Gastrocnemius medialis (tissue), 4 donors: ENCODE measurements at regions not wholly inside any gene's neighbourhood (a gene's known extent, or its start where the extent isn't known, plus 50 kb on each side); places are given as distances from the start of the nearest gene placed in this dataset.

Experiments used
- POLR2A ChIP-seq, 2 donors: fragments of 450-650 bp; IDR thresholded peaks; one replicate each; pipeline ENCODE4 v1.6.1; 2017; ENCODE audit warnings: antibody characterized with exemption in 2 of 2, mild to moderate bottlenecking in 2 of 2, moderate library complexity in 2 of 2
- TF ChIP-seq, protein P1 (sequence below), 5 experiments: fragments of 450-650 bp in 3 of 5; fragments of 200-600 bp in 2 of 5; sonication (generic) in 2 of 5; IDR thresholded peaks in 4 of 5; conservative IDR thresholded peaks in 1 of 5; 1 replicate in 4 of 5; 2 replicates in 1 of 5; pipeline ENCODE4 v1.5.1; 2016 to 2019; ENCODE audit warnings: antibody characterized with exemption in 5 of 5, mild to moderate bottlenecking in 3 of 5, moderate library complexity in 3 of 5

DNA sequence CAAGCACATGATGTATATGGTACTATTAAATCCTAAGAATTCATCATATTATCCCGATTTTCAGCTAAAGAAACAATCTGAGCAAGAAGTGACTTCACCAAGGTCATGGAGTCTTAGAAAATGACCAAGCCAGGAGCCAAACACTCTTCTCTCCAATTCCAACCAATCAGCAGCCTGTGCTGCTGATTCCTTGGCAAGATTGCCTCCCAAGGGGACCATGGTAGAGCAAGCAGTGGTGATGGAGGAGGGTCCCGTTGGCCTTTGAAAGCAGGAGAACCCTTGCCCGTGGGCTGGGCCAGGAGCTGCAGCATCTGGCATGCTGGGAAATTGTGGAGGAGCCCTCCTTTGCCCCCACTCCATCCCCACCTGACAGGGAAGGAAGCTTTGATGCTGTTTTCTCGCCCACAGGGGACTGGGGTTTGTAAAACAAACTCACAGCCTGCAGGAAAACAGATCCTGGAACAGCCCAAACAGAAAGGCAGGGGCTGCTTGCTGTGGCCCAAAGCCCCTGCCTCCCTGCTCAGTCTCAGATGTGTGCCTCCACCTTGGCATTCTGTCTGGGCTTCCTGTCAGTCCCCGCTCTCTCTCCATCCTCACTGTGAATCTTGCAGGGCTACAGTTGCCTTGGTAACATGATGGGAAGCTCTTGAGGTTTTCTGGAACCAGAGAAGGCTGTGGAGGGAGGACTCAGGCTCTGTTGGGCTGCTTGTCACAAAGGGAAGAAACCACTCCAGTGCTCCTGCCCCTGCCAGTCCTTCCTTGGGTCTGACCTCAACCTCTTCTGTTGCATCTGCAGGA is 70.8 kb upstream of the HSPA9 start:
- TF ChIP-seq, protein P1, sequence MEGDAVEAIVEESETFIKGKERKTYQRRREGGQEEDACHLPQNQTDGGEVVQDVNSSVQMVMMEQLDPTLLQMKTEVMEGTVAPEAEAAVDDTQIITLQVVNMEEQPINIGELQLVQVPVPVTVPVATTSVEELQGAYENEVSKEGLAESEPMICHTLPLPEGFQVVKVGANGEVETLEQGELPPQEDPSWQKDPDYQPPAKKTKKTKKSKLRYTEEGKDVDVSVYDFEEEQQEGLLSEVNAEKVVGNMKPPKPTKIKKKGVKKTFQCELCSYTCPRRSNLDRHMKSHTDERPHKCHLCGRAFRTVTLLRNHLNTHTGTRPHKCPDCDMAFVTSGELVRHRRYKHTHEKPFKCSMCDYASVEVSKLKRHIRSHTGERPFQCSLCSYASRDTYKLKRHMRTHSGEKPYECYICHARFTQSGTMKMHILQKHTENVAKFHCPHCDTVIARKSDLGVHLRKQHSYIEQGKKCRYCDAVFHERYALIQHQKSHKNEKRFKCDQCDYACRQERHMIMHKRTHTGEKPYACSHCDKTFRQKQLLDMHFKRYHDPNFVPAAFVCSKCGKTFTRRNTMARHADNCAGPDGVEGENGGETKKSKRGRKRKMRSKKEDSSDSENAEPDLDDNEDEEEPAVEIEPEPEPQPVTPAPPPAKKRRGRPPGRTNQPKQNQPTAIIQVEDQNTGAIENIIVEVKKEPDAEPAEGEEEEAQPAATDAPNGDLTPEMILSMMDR (IDR thresholded peaks at IDR 0.05 in 4 of 5, conservative IDR thresholded peaks at IDR 0.05 in 1 of 5): no peak
- no peak for TF ChIP-seq POLR2A (IDR thresholded peaks at IDR 0.05)
